Muscle of arm (tissue), 1 donor: ENCODE measurements at regions not wholly inside any gene's neighbourhood (a gene's known extent, or its start where the extent isn't known, plus 50 kb on each side); places are given as distances from the start of the nearest gene placed in this dataset.

Experiments used
- DNase-seq: peaks from one replicate; pipeline ENCODE4 v3.0.0-alpha.2; 2013

- no peak for DNase-seq
These were observed 72.3 kb upstream of the LHX1 start for GRCh38 chr17:36864827-36865430.

- no peak for DNase-seq
These were observed 69.4 kb upstream of the LHX1 start for GRCh38 chr17:36867716-36868341.

GRCh38 chr17:36868777-36869176 is 68.5 kb upstream of the LHX1 start:
- DNase-seq = no peak

GRCh38 chr17:36869441-36869840 is 67.8 kb upstream of the LHX1 start:
- DNase-seq = no peak

GRCh38 chr17:36869856-36870719 is 67.2 kb upstream of the LHX1 start:
- no peak for DNase-seq

GRCh38 chr17:36870720-36870999 is 66.6 kb upstream of the LHX1 start:
- DNase-seq = no peak

- DNase-seq = no peak
These were observed 61.5 kb upstream of the LHX1 start for GRCh38 chr17:36875698-36876293.

GRCh38 chr17:36876966-36877365 is 60.3 kb upstream of the LHX1 start:
- DNase-seq = no peak

- DNase-seq = no peak
These were observed 59.5 kb upstream of the LHX1 start for GRCh38 chr17:36877771-36878170.

- no peak for DNase-seq
These were observed 59.1 kb upstream of the LHX1 start for GRCh38 chr17:36878216-36878615.

GRCh38 chr17:36879027-36879426 is 58.2 kb upstream of the LHX1 start:
- no peak for DNase-seq

- DNase-seq = no peak
These were observed 57.6 kb upstream of the LHX1 start for GRCh38 chr17:36879624-36880131.

GRCh38 chr17:36880268-36880905 is 56.9 kb upstream of the LHX1 start:
- no peak for DNase-seq

- no peak for DNase-seq
These were observed 56.0 kb upstream of the LHX1 start for GRCh38 chr17:36881323-36881722.

- no peak for DNase-seq
These were observed 52.7 kb upstream of the LHX1 start for GRCh38 chr17:36884495-36885152.

GRCh38 chr17:36885153-36885735 is 52.0 kb upstream of the LHX1 start:
- no peak for DNase-seq

GRCh38 chr17:36885771-36886377 is 51.4 kb upstream of the LHX1 start:
- no peak for DNase-seq
